Kidney epithelial cell (primary cell): ENCODE measurements at regions not wholly inside any gene's neighbourhood (a gene's known extent, or its start where the extent isn't known, plus 50 kb on each side); places are given as distances from the start of the nearest gene placed in this dataset.

Experiments used
- DNase-seq: peaks from one replicate; pipeline ENCODE4 v3.0.0-alpha.2; 2010; ENCODE audit warnings: low read depth
- H3K27me3 ChIP-seq: 2 replicates; pipeline ENCODE4 v1.6.0; 2011; ENCODE audit warnings: low read length; ENCODE audit not compliant: control insufficient read depth, insufficient read depth
- H3K36me3 ChIP-seq: 2 replicates; pipeline ENCODE4 v1.5.1; 2011; ENCODE audit warnings: low read length; ENCODE audit not compliant: control insufficient read depth, insufficient read depth
- H3K4me3 ChIP-seq: 2 replicates; pipeline ENCODE4 v1.5.1; 2011; ENCODE audit warnings: low read depth, mild to moderate bottlenecking, control low read depth, low read length
- CTCF ChIP-seq: IDR thresholded peaks from 2 replicates; pipeline ENCODE4 v1.5.1; 2011; ENCODE audit warnings: mild to moderate bottlenecking, moderate library complexity, low read length, control low read depth, inconsistent platforms; ENCODE audit not compliant: insufficient read depth, poor library complexity, severe bottlenecking

GRCh38 chr7:10845225-10845624, 128.4 kb upstream of the PHF14 start:
- Histone ChIP-seq H3K4me3 (no peak overlapping the region), H3K36me3 (no peaks in the 10 kb centered on the region), H3K27me3 (no peaks in the 10 kb centered on the region)
- no peak for TF ChIP-seq CTCF
- DNase-seq: no peak

- Histone ChIP-seq H3K27me3 (no peaks in the 10 kb centered on the region), H3K4me3 (no peak overlapping the region), H3K36me3 (no peaks in the 10 kb centered on the region)
- no peak for DNase-seq
- no peak for TF ChIP-seq CTCF
Measured at GRCh38 chr7:10855583-10855982, 118.1 kb upstream of the PHF14 start.

- TF ChIP-seq CTCF: no peak
- Histone ChIP-seq H3K4me3 (no peak overlapping the region), H3K36me3 (no peaks in the 10 kb centered on the region), H3K27me3 (no peaks in the 10 kb centered on the region)
- no peak for DNase-seq
Measured at GRCh38 chr7:10860516-10860915, 113.2 kb upstream of the PHF14 start.

GRCh38 chr7:10863476-10863875, 110.2 kb upstream of the PHF14 start:
- Histone ChIP-seq H3K27me3 (no peaks in the 10 kb centered on the region), H3K4me3 (no peak overlapping the region), H3K36me3 (no peaks in the 10 kb centered on the region)
- no peak for DNase-seq
- no peak for TF ChIP-seq CTCF

- DNase-seq: no peak
- TF ChIP-seq CTCF: no peak
Measured at GRCh38 chr7:10874666-10875065, 99.0 kb upstream of the PHF14 start.

GRCh38 chr7:10875080-10875479, 98.6 kb upstream of the PHF14 start:
- Histone ChIP-seq H3K27me3 (no peaks in the 10 kb centered on the region), H3K36me3 (no peaks in the 10 kb centered on the region), H3K4me3 (no peak overlapping the region)
- DNase-seq: no peak
- TF ChIP-seq CTCF: no peak

More at GRCh38 chr7:10874666-10875065, 99.0 kb upstream of the PHF14 start:
- Histone ChIP-seq H3K27me3 (no peaks in the 10 kb centered on the region), H3K4me3 (no peak overlapping the region), H3K36me3 (no peaks in the 10 kb centered on the region)
